BLaER1 treated with 17β-estradiol and CSF1 and Interleukin-3, amounts not matched to agents 10 nM and 100 nM (cell line): ENCODE measurements at regions not wholly inside any gene's neighbourhood (a gene's known extent, or its start where the extent isn't known, plus 50 kb on each side); places are given as distances from the start of the nearest gene placed in this dataset.

Experiments
- H3K27ac ChIP-seq, 11 experiments: shearing (Covaris generic); formaldehyde crosslinking; 2 replicates each; pipeline ENCODE4 v1.8.1; 2022
- H3K27me3 ChIP-seq, 11 experiments: shearing (Covaris generic); formaldehyde crosslinking; 2 replicates each; pipeline ENCODE4 v1.8.1; 2022
- H3K36me3 ChIP-seq, 11 experiments: shearing (Covaris generic); formaldehyde crosslinking; 2 replicates each; pipeline ENCODE4 v1.8.1; 2022
- H3K4me1 ChIP-seq, 10 experiments: shearing (Covaris generic); formaldehyde crosslinking; 2 replicates each; pipeline ENCODE4 v1.8.1; 2022
- H3K4me2 ChIP-seq, 11 experiments: shearing (Covaris generic); formaldehyde crosslinking; 2 replicates each; pipeline ENCODE4 v1.8.1; 2022
- H3K4me3 ChIP-seq, 10 experiments: shearing (Covaris generic); formaldehyde crosslinking; 2 replicates each; pipeline ENCODE4 v1.8.1; 2022
- H3K9ac ChIP-seq, 11 experiments: shearing (Covaris generic); formaldehyde crosslinking; 2 replicates each; pipeline ENCODE4 v1.8.1; 2022
- H3K9me3 ChIP-seq, 11 experiments: shearing (Covaris generic); formaldehyde crosslinking; replicated peaks in 1 of 11; 2 replicates each; pipeline ENCODE4 v1.8.1; 2022
- H4K20me1 ChIP-seq, 11 experiments: shearing (Covaris generic); formaldehyde crosslinking; 2 replicates each; pipeline ENCODE4 v1.8.1; 2022
- Cebpa-rat ChIP-seq, 11 experiments: shearing (Covaris generic); IDR thresholded peaks; 2 replicates each; pipeline ENCODE4 v1.8.1; 2022

DNA sequence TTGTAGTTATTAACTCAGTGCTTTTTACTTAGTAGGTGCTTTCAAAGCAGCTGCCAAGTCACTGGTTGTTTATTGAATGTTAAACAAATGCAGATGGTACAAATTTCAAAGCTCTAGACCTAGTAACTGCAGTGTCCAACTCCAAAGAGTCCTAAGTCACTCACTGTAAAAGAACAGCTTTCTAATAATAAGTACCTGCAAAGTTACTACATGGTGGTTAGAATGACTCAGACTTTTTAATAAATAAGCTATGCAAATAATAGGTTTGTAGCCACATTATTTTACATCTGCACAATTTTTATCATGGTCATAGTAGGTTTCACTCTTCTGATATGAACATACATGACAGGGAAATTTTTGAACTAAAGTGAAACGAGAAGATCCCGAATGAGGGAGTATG, 1620.4 kb upstream of the CELF4 start:
- Histone ChIP-seq H3K9me3 (no peaks in the 10 kb centered on the region), H4K20me1 (no peaks in the 10 kb centered on the region), H3K4me2 (no peak overlapping the region), H3K9ac (no peak overlapping the region), H3K36me3 (no peaks in the 10 kb centered on the region), H3K4me1 (peaks cover 0 to 5% (median 0%) of the 10 kb centered on the region in 10 experiments; a peak in 3 of 20 replicates), H3K27ac (no peak overlapping the region), H3K4me3 (no peak overlapping the region), H3K27me3 (no peaks in the 10 kb centered on the region)
- TF ChIP-seq Cebpa-rat (IDR thresholded peaks at IDR 0.05): no peak

- Histone ChIP-seq H3K9ac (no peak overlapping the region), H3K36me3 (no peaks in the 10 kb centered on the region), H3K4me1 (no peaks in the 10 kb centered on the region), H4K20me1 (no peaks in the 10 kb centered on the region), H3K4me3 (no peak overlapping the region), H3K27me3 (no peaks in the 10 kb centered on the region), H3K4me2 (no peak overlapping the region), H3K9me3 (no peaks in the 10 kb centered on the region), H3K27ac (no peak overlapping the region)
- TF ChIP-seq Cebpa-rat (IDR thresholded peaks at IDR 0.05): no peak
Measured at GRCh38 chr18:39184176-39184575, 1618.6 kb upstream of the CELF4 start.

DNA sequence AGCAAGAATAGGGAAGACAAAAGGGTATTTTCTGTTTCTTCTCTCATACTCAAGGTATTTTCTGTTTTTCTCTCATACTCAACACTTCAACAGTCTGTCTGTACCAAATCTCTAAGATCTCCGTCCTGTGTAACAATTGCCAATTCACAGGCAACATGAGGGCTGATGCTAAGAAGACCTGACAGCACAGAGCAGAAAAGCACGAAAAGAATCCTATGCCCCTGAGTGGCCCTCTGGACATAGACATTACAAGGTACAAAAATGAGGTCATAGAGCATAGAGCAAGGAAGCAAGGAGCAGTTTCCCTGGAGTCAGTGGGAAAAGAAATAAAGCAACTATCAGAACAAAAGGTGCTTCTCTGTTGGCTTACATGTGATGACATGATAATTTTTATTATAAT, 1612.6 kb upstream of the CELF4 start:
- Histone ChIP-seq H3K9me3 (no peaks in the 10 kb centered on the region), H3K4me2 (no peak overlapping the region), H3K27me3 (no peaks in the 10 kb centered on the region), H4K20me1 (no peaks in the 10 kb centered on the region), H3K36me3 (no peaks in the 10 kb centered on the region), H3K4me3 (no peak overlapping the region), H3K9ac (no peak overlapping the region), H3K4me1 (no peaks in the 10 kb centered on the region), H3K27ac (no peak overlapping the region)
- no peak for TF ChIP-seq Cebpa-rat (IDR thresholded peaks at IDR 0.05)

- no peak overlapping the region for H3K9ac ChIP-seq
- no peak for TF ChIP-seq Cebpa-rat (IDR thresholded peaks at IDR 0.05)
- H3K4me1 ChIP-seq: no peaks in the 10 kb centered on the region
- H3K27me3 ChIP-seq: no peaks in the 10 kb centered on the region
- no peaks in the 10 kb centered on the region for H3K36me3 ChIP-seq
- no peak overlapping the region for H3K27ac ChIP-seq
- H3K4me2 ChIP-seq: no peak overlapping the region
- H3K4me3 ChIP-seq: no peak overlapping the region
- H3K9me3 ChIP-seq: no peaks in the 10 kb centered on the region
- no peaks in the 10 kb centered on the region for H4K20me1 ChIP-seq
Measured at GRCh38 chr18:39172695-39173421, 1607.3 kb upstream of the CELF4 start.

DNA sequence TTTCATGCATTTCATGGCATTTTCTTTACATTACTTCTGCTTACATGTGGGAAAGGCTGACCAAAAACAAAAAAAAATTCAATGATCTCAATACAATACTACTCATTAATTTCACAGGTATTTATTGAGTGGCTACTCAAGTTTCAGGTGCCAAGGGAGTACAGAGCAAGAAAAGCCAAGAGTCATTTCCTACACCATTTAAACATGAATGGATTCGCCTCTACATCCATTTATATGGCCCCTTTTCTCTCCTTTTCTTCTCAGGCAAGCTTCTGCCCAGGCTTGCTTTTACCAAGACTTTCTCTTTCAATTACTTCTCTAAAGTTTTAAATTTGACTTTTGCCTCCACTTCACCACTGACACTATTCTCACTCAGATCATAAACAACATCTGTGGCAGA, 1603.1 kb upstream of the CELF4 start:
- no peak overlapping the region for H3K4me2 ChIP-seq
- TF ChIP-seq Cebpa-rat (IDR thresholded peaks at IDR 0.05): no peak

GRCh38 chr18:39167990-39168389, 1602.4 kb upstream of the CELF4 start:
- H3K9me3 ChIP-seq: no peaks in the 10 kb centered on the region
- no peak overlapping the region for H3K9ac ChIP-seq
- no peak overlapping the region for H3K4me2 ChIP-seq
- H3K27me3 ChIP-seq: no peaks in the 10 kb centered on the region
- TF ChIP-seq Cebpa-rat (IDR thresholded peaks at IDR 0.05): no peak
- H4K20me1 ChIP-seq: no peaks in the 10 kb centered on the region
- H3K4me1 ChIP-seq: peaks cover 0 to 3% (median 0%) of the 10 kb centered on the region in 10 experiments; a peak in 1 of 20 replicates
- H3K36me3 ChIP-seq: no peaks in the 10 kb centered on the region
- H3K27ac ChIP-seq: no peak overlapping the region
- no peak overlapping the region for H3K4me3 ChIP-seq

More for the DNA sequence above, 1603.1 kb upstream of the CELF4 start:
- Histone ChIP-seq H3K36me3 (no peaks in the 10 kb centered on the region), H3K27ac (no peak overlapping the region), H3K9ac (no peak overlapping the region), H3K4me3 (no peak overlapping the region), H3K4me1 (no peaks in the 10 kb centered on the region), H3K27me3 (no peaks in the 10 kb centered on the region), H4K20me1 (no peaks in the 10 kb centered on the region), H3K9me3 (no peaks in the 10 kb centered on the region)

- Histone ChIP-seq H4K20me1 (no peaks in the 10 kb centered on the region), H3K4me2 (no peak overlapping the region), H3K9ac (no peak overlapping the region), H3K4me1 (peaks cover 0 to 3% (median 0%) of the 10 kb centered on the region in 10 experiments; a peak in 1 of 20 replicates), H3K27ac (no peak overlapping the region), H3K4me3 (no peak overlapping the region), H3K9me3 (no peaks in the 10 kb centered on the region; a peak in 1 of 22 replicates), H3K36me3 (no peaks in the 10 kb centered on the region), H3K27me3 (no peaks in the 10 kb centered on the region)
- TF ChIP-seq Cebpa-rat (IDR thresholded peaks at IDR 0.05): no peak
Measured at GRCh38 chr18:39166776-39167175, 1601.2 kb upstream of the CELF4 start.

DNA sequence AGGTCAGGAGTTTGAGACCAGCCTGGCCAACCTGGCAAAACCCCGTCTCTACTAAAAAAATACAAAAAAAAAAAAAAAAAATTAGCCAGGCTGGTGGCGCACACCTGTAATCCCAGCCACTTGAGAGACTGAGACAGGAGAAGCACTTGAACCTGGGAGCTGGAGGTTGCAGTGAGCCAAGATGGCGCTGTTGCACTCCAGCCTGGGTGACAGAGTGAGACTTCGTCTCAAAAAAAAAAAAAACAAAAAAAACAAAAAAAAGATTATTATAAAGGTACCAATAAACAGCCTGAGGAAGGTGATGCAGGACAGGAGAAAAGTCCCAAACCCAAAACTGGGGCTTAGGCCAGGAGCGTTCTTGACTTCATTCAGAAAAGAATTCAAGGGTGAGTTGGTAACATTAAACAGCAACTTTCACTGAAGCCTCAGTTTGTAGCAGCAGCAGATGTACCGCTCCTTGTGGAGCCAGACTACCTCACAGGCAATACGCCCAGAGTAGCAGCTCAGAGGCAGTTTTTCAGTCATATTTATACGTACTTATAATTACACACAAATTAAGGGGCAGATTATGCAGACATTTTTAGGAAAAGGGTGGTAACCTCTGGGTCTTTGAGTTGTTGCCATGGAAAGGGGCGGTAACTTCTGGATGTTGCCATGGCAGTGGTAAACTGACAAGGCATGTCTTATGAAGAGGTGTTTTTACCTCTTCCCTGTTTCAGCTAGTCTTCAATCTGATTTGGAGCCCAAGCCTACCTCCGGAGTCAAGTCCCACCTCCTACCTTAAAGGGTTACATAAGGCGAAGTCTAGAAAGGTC, 1596.6 kb upstream of the CELF4 start:
- Histone ChIP-seq H4K20me1 (no peaks in the 10 kb centered on the region), H3K9ac (no peak overlapping the region), H3K9me3 (peaks cover 4 to 10% (median 8%) of the 10 kb centered on the region in 11 experiments; a peak in 13 of 22 replicates), H3K27ac (no peak overlapping the region), H3K4me1 (peaks cover 0 to 3% (median 0%) of the 10 kb centered on the region in 10 experiments; a peak in 1 of 20 replicates), H3K4me3 (no peak overlapping the region), H3K36me3 (no peaks in the 10 kb centered on the region), H3K4me2 (no peak overlapping the region), H3K27me3 (no peaks in the 10 kb centered on the region)
- TF ChIP-seq Cebpa-rat (IDR thresholded peaks at IDR 0.05): no peak

GRCh38 chr18:39149211-39149806, 1583.7 kb upstream of the CELF4 start:
- H3K27me3 ChIP-seq: no peaks in the 10 kb centered on the region
- no peak overlapping the region for H3K4me2 ChIP-seq
- peaks cover 38 to 59% (median 50%) of the 10 kb centered on the region in 11 experiments for H3K9me3 ChIP-seq
- H3K36me3 ChIP-seq: no peaks in the 10 kb centered on the region
- no peak overlapping the region for H3K9ac ChIP-seq
- TF ChIP-seq Cebpa-rat (IDR thresholded peaks at IDR 0.05): no peak
- H3K27ac ChIP-seq: no peak overlapping the region
- H3K4me3 ChIP-seq: no peak overlapping the region; a peak in 1 of 20 replicates
- H4K20me1 ChIP-seq: no peaks in the 10 kb centered on the region
- no peaks in the 10 kb centered on the region for H3K4me1 ChIP-seq
